ENCODE measurements at regions not wholly inside any gene's neighbourhood (a gene's known extent, or its start where the extent isn't known, plus 50 kb on each side); places are given as distances from the start of the nearest gene placed in this dataset.
"Not testable (repeated sequence)": the region's sequence is repeated elsewhere in the genome, so short reads cannot be mapped to it uniquely, and the experiment has no call there.

DNA sequence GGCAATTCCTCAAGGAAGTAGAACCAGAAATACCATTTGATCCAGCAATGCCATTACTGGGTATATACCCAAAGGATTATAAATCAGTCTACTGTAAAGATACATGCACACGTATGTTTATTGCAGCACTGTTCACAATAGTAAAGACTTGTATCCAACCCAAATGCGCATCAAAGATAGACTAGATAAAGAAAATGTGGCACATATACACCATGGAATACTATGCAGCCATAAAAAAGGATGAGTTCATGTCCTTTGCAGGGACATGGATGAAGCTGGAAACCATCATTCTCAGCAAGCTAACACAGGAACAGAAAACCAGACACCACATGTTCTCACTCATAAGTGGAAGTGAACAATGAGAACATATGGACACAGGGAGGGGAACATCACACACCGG is 130.0 kb upstream of the HS3ST4 start:
- TF ChIP-seq EZH2 (IDR thresholded peaks at IDR 0.05; ENCODE audit: borderline replicate concordance, low read depth, low read length, poor library complexity, severe bottlenecking) = not testable (repeated sequence)
- TF ChIP-seq, protein P1, sequence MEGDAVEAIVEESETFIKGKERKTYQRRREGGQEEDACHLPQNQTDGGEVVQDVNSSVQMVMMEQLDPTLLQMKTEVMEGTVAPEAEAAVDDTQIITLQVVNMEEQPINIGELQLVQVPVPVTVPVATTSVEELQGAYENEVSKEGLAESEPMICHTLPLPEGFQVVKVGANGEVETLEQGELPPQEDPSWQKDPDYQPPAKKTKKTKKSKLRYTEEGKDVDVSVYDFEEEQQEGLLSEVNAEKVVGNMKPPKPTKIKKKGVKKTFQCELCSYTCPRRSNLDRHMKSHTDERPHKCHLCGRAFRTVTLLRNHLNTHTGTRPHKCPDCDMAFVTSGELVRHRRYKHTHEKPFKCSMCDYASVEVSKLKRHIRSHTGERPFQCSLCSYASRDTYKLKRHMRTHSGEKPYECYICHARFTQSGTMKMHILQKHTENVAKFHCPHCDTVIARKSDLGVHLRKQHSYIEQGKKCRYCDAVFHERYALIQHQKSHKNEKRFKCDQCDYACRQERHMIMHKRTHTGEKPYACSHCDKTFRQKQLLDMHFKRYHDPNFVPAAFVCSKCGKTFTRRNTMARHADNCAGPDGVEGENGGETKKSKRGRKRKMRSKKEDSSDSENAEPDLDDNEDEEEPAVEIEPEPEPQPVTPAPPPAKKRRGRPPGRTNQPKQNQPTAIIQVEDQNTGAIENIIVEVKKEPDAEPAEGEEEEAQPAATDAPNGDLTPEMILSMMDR (conservative IDR thresholded peaks at IDR 0.05; ENCODE audit: low read depth, low read length) = not testable (repeated sequence)
